T47D (cell line): ENCODE measurements at regions not wholly inside any gene's neighbourhood (a gene's known extent, or its start where the extent isn't known, plus 50 kb on each side); places are given as distances from the start of the nearest gene placed in this dataset.
A peak's percentile ranks its signal among the peaks of the same experiment; 100 is the strongest.
"Not testable (repeated sequence)": the region's sequence is repeated elsewhere in the genome, so short reads cannot be mapped to it uniquely, and the experiment has no call there.

Source experiments
- DNase-seq, 2 experiments: peaks; one replicate each; pipeline versions ENCODE4 v3.0.0 to v3.0.0-alpha.2; 2011 to 2012; ENCODE audit warnings: low read depth in 1 of 2, low spot score in 1 of 2
- JUND ChIP-seq: IDR thresholded peaks from 2 replicates; pipeline ENCODE4 v1.6.1; 2012; ENCODE audit warnings: low read depth
- in situ Hi-C: cut with HindIII; loops from 2 replicates; pipeline ENCODE4 v1.10.0; 2016; ENCODE audit warnings: low sequenced_read_pairs, low pct_unique_long_range_greater_than_20kb

DNA sequence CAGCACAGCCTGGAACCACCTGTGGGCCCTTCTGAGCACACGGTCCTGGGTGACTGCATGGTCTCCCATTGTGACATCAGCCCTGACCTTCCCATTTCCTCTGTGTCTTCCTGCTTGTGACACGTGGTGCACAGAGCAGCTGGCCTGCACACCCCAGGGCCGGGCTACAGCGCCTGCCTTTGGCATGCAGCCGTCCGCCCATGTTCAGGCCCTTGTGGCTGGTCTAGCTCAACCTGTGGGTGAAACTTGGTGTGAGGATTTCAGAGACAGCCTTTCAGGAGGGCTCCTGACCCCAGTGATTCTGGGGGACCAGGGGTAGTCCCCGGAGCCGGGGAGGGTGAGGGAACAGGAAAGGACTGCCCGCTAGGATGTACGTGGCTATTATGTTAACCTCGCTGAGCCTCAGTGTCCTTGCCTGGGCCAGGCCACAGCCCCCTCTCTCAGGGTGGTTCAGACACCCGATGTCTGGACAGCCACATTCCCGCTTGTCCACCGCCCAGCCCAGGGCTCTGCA is 284.8 kb upstream of the HS6ST1 start:
- no peak for DNase-seq

DNA sequence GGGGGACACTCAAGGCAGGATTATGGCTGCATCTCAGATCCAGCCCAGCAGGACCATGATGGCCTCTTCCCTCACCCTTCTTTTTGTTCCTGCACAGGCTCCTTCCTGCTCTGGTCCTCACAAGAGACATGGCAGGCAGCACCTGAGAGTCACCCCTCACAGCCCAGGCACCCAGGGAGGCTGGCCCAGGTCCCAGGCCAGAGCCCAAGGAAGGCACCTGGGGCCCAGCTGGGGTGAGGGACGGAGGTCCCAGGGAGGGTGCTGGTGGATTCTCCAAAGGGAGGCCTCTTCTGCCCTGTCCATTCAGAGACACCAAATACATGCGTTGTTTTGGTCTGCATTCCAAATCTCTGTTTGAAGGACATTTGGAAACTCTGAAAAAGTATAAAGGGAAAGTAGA is 285.4 kb upstream of the HS6ST1 start:
- TF ChIP-seq JUND = no peak
- DNase-seq = no peak
- in situ Hi-C loops = no loop called here

More for the DNA sequence above, 284.8 kb upstream of the HS6ST1 start:
- in situ Hi-C loops = no loop called here
- TF ChIP-seq JUND = no peak

DNA sequence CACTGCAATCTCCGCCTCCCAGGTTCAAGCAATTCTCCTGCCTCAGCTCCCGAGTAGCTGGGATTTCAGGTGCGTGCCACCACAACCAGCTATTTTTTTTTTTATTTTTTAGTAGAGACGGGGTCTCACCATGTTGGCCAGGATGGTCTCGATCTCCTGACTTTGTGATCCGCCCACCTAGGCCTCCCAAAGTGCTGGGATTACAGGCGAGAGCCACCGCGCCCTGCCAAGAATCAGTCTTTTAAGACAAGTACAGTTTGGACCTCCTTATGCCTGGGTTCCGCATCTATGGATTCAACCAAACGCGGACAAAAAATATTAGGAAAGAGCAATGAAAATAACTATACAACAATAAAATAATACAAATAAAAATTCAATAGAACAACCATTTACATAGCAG is 285.9 kb upstream of the HS6ST1 start:
- in situ Hi-C loops, DNase-seq: not testable (repeated sequence)

DNA sequence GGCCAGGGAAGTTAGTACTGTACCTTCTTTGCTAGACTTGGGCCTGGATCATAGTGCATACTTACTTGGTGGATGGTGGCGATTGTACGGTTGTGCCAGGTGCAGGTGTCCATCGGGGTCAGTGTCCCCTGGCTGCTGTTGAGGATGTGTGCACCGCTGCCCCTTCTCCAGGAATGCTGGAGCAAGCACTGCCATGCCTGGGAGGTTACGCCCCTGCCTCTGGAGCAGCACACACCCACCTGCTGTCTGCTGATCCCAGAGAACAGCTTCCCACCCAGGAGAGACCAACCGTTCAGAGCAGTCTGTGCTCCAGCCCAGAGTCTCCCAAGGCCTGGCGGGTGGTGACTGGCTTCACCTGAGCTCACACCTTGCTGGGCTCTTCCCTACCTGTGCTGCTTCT is 286.8 kb upstream of the HS6ST1 start:
- TF ChIP-seq JUND = no peak
- in situ Hi-C loops = no loop called here
- DNase-seq = no peak

DNA sequence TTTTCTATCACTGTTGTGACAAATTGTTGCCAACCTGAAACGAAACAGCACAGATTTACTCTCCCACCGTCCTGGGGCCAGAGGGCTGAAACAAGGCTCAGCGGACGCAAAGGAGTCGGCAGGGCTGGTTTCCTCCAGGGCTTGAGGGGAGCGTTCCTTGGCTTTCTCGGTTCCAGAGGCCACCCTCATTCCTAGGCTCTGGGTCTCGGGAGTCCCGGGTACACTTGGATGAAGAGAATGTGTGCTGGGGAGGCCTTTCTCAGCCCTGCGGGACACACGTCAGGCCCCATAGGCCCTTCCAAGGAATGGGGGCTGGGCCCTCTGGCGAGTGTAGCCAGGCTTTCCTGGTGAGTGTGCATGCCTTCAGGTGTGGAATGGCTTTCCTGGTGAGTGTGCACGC is 287.3 kb upstream of the HS6ST1 start:
- in situ Hi-C loops = no loop called here
- no peak for DNase-seq
- no peak for TF ChIP-seq JUND

DNA sequence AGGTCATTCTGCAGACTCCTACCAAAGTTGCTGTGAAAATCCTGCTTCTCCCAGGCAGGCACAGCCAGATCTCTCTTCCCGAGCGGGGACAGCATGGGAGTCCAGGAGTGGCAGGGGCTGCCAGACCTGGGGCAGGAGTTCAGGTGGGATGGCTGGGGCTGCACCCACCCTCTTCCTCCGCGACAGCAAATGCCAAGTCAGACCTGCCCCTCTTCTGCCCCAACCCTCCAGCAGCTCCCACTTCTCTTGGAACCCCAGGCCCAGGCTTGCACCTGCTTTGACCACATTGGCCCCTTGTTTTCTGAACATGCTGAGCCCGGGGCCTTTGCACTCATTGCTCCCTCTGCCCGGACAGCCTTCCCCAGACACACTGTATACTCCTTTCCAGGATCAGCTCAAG is 288.2 kb upstream of the HS6ST1 start:
- in situ Hi-C loops = no loop called here
- TF ChIP-seq JUND = no peak
- DNase-seq = no peak

DNA sequence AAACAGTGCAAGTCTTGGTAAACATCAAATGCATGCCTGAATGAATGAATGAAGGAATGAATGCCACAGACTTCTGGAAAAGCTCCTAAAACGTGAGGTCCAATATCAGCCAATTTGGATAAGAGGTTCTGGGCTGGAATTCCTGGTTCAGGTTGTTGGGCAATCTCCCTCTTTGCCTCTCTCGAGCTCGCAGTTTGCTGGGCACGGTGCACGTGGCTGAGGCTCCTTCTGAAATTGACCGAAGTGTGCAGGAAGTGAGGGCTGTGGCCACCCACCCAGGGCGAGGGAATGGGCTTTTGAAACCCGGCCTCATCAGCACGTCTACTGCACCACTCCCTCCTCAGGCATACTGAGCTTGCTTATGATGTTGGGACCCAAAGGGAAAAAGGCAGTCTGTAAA is 288.8 kb upstream of the HS6ST1 start:
- TF ChIP-seq JUND = no peak
- DNase-seq = no peak
- in situ Hi-C loops = no loop called here

DNA sequence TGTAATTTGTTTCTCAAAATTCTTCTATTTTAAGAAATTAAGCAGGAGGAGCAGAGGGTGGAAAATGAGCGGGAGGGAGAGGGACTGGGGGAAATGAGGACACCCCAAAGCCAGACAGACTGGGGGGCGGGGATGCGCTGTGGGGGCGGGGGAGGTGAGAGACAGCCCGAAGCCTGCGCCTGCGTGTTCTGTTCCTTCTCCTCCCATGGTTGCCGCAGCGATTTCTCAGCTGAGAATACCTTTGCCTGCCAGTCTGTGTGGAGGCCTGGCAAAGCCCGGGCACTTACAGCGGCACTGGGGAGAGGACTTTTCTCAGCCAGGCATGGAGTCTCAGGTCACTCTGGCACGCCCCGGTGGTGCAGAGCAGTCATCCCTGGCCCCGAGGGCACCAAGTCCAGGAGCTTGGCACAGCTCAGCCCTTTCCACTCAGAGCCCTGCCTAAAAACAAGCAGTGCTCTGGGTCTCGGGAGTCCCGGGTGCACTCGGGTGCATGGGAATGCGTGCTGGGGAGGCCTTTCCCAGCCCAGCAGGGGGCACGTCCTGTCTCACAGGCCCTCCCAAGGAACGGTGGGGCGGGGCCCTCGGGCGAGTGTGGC is 289.3 kb upstream of the HS6ST1 start:
- in situ Hi-C loops = no loop called here
- DNase-seq = peak; percentile 26 to 62
- TF ChIP-seq JUND = no peak

DNA sequence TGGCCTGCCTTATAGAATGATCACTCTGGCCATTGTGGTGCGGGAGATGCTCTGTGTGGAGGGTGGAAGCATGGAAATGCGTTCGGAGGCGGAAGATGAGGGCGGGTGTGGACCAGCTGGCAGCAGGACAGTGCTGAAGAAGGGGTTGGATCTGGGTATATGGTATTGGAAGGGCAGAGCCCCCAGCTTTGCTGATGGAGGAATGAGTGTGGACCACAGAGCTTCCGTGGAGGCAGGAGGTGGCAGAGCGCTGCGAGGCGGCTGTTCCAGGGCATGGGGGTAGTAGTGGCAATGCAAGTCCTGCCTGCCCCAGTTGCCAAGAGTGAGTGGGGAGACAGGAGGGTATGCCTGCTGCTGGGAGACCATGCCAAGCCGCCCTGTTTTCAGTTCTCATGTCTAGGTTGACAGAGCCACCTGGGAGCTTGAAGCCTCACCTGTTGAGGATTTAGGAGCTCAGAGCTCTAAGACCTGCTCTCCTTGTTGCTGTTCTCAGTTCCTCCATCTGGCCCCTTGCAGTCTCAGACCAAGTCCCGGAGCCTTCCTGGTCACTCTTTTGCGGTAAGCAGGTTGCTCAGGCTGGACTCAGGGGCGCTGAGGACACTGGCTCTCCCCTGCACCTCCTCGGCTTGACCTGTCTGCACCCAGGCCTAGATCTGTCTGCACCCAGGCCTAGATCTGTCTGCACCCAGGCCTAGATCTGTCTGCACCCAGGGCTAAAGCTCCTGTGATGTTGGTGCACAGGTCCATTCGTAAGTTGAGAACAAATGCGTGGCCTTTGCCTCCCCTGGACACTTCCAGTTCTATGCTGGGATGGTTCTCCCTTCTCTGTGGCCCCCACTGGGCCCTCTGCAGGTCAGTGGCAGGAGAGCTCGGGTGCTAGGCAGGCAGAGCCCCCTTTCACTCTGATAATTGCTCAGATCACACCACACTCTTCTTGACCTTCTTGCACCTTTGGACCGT is 290.5 kb upstream of the HS6ST1 start:
- TF ChIP-seq JUND = no peak
- in situ Hi-C loops = no loop called here
- DNase-seq = no peak

DNA sequence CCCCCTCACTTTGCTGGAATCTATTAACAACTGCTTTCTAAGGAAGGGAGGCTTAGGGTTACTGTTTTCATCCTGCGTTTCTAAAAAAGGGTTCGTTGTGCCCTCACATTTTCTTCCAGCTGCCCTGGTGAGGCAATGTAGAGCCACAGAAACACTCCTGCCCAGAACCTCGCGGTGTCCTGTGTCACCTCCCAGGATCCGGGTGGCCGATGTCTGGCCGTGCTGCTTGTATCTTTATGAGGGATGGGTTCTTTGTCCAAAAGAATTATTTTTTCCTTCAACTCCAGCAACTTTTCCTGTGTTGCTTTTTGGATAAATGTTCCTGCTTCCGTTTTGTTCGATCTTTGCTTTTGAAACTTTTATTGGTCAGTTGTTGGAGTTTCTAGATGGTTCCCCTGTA is 291.8 kb upstream of the HS6ST1 start:
- TF ChIP-seq JUND = no peak
- in situ Hi-C loops = no loop called here
- no peak for DNase-seq

DNA sequence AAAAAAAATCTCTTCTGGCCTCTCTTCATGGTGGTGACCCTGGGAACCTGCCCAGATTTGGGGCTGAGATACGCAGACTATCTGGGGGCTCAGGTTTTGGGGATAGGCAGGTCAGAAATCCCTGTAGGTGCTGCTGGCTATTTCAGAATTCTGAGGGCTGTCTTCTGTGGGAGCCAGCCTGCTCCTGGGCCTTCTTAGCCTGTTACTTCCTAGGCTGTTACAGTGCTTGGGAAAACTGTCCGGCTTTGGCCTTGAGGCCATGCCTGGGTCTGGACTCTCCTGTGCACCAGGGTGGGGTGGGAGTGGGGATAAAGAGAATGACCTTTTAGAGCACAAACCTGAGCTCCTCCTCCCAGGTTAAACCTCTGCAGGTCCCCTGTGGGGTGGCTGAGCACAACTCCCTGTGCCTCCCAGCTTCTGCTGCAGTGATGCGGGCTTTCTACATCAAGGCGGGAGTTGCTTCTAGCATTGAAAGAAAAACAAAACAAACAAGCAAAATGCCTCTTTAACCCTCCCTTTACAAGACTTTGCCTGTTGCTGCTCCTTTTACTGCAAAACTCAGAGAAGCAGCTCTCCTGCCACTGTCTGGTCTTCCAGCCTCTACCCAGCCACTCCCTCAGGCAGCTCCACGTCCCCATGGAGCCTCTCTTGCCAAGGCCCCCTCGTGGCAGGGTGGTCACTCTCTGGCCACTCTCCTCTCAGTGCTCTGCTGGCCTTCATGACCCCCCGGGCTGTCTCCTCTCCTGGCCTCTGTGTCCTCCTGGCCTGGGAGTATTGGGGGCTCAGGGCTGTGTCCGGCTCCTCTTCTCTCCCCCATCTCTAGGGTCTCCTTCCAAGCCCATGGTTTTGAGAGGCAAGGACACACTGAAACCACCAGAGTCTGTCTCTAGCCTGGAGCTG is 293.0 kb upstream of the HS6ST1 start:
- in situ Hi-C loops = no loop called here
- DNase-seq = no peak
- TF ChIP-seq JUND = no peak

DNA sequence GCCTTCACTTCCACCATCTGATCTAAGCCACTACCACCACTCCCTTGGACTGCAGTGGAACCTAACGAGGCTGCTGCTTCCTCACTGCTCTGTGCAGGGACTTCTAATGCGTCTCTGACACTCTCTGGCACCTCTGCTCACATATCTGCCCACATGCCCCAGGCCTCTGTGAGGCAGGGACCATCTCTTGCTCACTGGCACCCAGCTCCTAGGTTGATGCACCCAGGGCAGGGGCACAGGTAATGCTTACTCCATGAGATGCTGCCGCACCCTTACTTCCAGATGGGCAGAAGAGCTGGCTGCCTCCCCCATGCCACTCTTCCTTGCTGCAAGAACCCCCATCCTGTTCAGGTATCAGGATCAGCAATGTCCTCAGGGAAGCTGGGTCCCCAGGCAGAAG is 294.0 kb upstream of the HS6ST1 start:
- no peak for TF ChIP-seq JUND
- in situ Hi-C loops = no loop called here

More for the DNA sequence above, 294.0 kb upstream of the HS6ST1 start:
- DNase-seq = no peak
